Fibroblast of mammary gland (primary cell): ENCODE measurements at regions not wholly inside any gene's neighbourhood (a gene's known extent, or its start where the extent isn't known, plus 50 kb on each side); places are given as distances from the start of the nearest gene placed in this dataset.

Experiments
- DNase-seq: peaks from one replicate; pipeline ENCODE4 v3.0.0-alpha.2; 2010; ENCODE audit warnings: low read depth
- H3K4me3 ChIP-seq: 2 replicates; pipeline ENCODE4 v1.5.1; 2011; ENCODE audit warnings: low read depth, mild to moderate bottlenecking, low read length, moderate library complexity; ENCODE audit not compliant: control insufficient read depth
- CTCF ChIP-seq: conservative IDR thresholded peaks from 2 replicates; pipeline ENCODE4 v1.5.1; 2011; ENCODE audit warnings: low read depth, low read length, inconsistent platforms; ENCODE audit not compliant: control insufficient read depth, insufficient read depth

- no peak for DNase-seq
- no peak overlapping the region for H3K4me3 ChIP-seq
- no peak for TF ChIP-seq CTCF
Measured at GRCh38 chr17:14910916-14911315, 354.2 kb downstream of the PMP22 start.

DNA sequence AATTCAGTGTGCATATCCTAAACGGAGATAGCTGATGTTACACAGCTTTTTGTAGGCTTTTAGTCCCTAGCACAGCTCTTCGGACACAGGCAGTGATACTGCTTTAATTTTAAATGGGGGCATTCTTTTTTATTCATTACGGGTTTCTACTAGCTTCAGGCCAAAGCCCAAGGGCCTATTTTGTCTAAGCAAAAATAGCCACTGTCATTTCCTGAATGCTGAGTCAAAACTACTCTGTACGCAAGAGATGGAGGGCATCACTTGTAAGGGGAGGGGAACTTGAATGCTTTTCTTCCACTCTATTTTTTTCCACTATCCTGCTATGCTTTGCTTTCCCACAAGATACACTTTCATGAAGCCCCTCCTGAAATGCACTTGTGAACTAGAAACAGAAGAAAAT lies 360.7 kb downstream of the PMP22 start:
- H3K4me3 ChIP-seq: no peak overlapping the region
- peak; percentile 41 for DNase-seq
- TF ChIP-seq CTCF: no peak

GRCh38 chr17:14903854-14904253 lies 361.3 kb downstream of the PMP22 start:
- TF ChIP-seq CTCF: no peak
- no peak overlapping the region for H3K4me3 ChIP-seq
- DNase-seq: no peak

- TF ChIP-seq CTCF: no peak
- no peak overlapping the region for H3K4me3 ChIP-seq
- DNase-seq: no peak
Measured at GRCh38 chr17:14902803-14903202, 362.3 kb downstream of the PMP22 start.

- TF ChIP-seq CTCF: no peak
- peak; percentile 42 for DNase-seq
- H3K4me3 ChIP-seq: no peak overlapping the region
Measured at GRCh38 chr17:14902297-14902696, 362.8 kb downstream of the PMP22 start.

DNA sequence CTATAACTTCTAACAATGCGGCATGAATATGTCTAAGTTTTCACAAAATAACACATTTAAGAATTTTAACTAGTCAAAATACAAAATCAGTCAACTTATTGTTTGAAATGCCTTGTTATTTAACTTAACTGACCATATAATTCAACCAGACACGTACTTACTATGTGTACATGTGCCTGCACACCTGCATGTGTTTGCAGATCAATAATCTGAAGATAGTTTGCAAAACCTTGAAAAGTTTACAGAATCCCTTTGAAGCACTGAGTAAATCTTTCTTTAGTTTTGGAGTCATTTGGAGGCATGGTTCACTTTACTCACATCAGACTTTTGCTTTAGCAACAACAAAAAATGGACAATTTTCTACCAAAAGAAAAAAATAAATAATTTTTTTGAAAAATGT lies 363.8 kb downstream of the PMP22 start:
- H3K4me3 ChIP-seq: no peak overlapping the region
- TF ChIP-seq CTCF: no peak
- no peak for DNase-seq

DNA sequence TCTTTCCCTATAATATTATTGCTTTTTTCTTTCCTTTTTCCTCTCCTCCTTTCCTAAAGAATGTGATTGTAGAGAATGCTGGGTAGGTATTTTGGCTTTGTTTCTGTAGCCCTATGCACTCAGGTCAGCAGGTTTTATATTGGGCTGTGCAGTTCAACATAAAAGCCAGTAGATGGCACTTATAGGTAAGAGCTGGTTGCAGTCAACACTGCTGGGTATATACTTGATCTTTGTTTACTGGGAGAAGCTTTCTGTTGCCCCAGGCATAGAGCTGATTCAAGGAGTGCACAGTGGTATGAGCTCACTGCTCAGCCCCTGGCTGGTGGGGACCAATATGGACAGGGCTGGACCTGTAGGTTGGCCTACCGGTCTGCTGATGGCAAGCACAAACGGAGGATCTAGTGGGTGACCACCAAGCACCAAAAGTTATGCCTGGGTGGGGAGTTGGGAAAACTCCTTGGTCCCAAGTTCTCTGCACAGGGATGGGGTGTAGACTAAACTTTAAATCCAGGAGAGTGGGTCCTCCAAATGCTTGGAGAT lies 378.9 kb downstream of the PMP22 start:
- H3K4me3 ChIP-seq: no peak overlapping the region
- DNase-seq: peak; percentile 31
- peak; percentile 43 for TF ChIP-seq CTCF
